SK-N-SH (cell line): ENCODE measurements at regions not wholly inside any gene's neighbourhood (a gene's known extent, or its start where the extent isn't known, plus 50 kb on each side); places are given as distances from the start of the nearest gene placed in this dataset.

Experiments used
- CTCF ChIA-PET: fragments of 300-600, 350-600 bp; formaldehyde crosslinking; extraction: SDS; loops from one replicate; lab custom pipeline; 2021; lab: Yijun Ruan, JAX
- POLR2A ChIA-PET: fragments of 350-600 bp; sonication (Branson Sonifier 250); formaldehyde crosslinking; extraction: SDS; loops from one replicate; lab custom pipeline; 2020; ENCODE audit warnings: antibody characterized with exemption, inconsistent platforms; lab: Yijun Ruan, JAX
- DNase-seq: peaks from one replicate; pipeline ENCODE4 v3.0.0; 2012
- H2AFZ ChIP-seq: fragments of 200-600 bp; sonication (generic); 2 replicates; pipeline ENCODE4 v1.8.1; 2016; ENCODE audit warnings: antibody characterized with exemption, mild to moderate bottlenecking, low read depth
- H3F3A ChIP-seq: fragments of 200-600 bp; sonication (generic); replicated peaks from 2 replicates; pipeline ENCODE3; 2016; ENCODE audit warnings: antibody characterized with exemption, mild to moderate bottlenecking; ENCODE audit not compliant: insufficient read depth
- H3K27ac ChIP-seq, 2 experiments: fragments of 200-500 bp in 1 of 2; fragments of 200-600 bp in 1 of 2; sonication (Bioruptor generic) in 1 of 2; sonication (generic), shearing (Covaris generic) in 1 of 2; 2 replicates each; pipeline versions ENCODE4 v1.5.1 to v1.6.1; 2014 to 2016; ENCODE audit warnings: low read depth in 2 of 2, inconsistent platforms in 1 of 2, low read length in 1 of 2, mild to moderate bottlenecking in 1 of 2, mixed read lengths in 1 of 2
- H3K27me3 ChIP-seq: fragments of 200-600 bp; sonication (generic), shearing (Covaris generic); 2 replicates; pipeline ENCODE4 v1.6.1; 2016; ENCODE audit warnings: mixed run types; ENCODE audit not compliant: insufficient read depth
- H3K36me3 ChIP-seq, 2 experiments: fragments of 200-500 bp in 1 of 2; fragments of 200-600 bp in 1 of 2; sonication (Bioruptor generic) in 1 of 2; sonication (generic) in 1 of 2; replicated peaks in 1 of 2; 2 replicates each; pipeline versions ENCODE3 to v1.5.1; 2014 to 2016; ENCODE audit warnings: low read length in 1 of 2, mild to moderate bottlenecking in 1 of 2; ENCODE audit not compliant: insufficient read depth in 2 of 2, control insufficient read depth in 1 of 2
- H3K4me1 ChIP-seq, 2 experiments: fragments of 200-500 bp in 1 of 2; fragments of 200-600 bp in 1 of 2; sonication (Bioruptor generic) in 1 of 2; sonication (generic), shearing (Covaris generic) in 1 of 2; 2 replicates each; pipeline versions ENCODE4 v1.5.1 to v1.6.1; 2014 to 2016; ENCODE audit warnings: low read depth in 1 of 2, low read length in 1 of 2, mixed run types in 1 of 2; ENCODE audit not compliant: insufficient read depth in 2 of 2, control insufficient read depth in 1 of 2
- H3K4me2 ChIP-seq: fragments of 200-600 bp; sonication (generic), shearing (Covaris generic); 2 replicates; pipeline ENCODE4 v1.6.1; 2017; ENCODE audit warnings: mixed run types
- H3K4me3 ChIP-seq, 2 experiments: fragments of 200-500 bp in 1 of 2; fragments of 200-600 bp in 1 of 2; sonication (Bioruptor generic) in 1 of 2; sonication (generic), shearing (Covaris generic) in 1 of 2; 2 replicates each; pipeline versions ENCODE4 v1.5.1 to v1.8.1; 2014 to 2016; ENCODE audit warnings: low read depth in 2 of 2, inconsistent platforms in 1 of 2, low read length in 1 of 2, mild to moderate bottlenecking in 1 of 2, mixed read lengths in 1 of 2, moderate library complexity in 1 of 2
- H3K79me2 ChIP-seq: fragments of 200-600 bp; sonication (generic); 2 replicates; pipeline ENCODE4 v1.8.1; 2017; ENCODE audit warnings: mild to moderate bottlenecking; ENCODE audit not compliant: insufficient read depth
- H3K9ac ChIP-seq: fragments of 200-600 bp; sonication (generic); 2 replicates; pipeline ENCODE4 v1.6.1; 2017; ENCODE audit warnings: mixed run types
- H3K9me2 ChIP-seq: fragments of 200-600 bp; sonication (generic); 2 replicates; pipeline ENCODE4 v1.6.1; 2017; ENCODE audit warnings: mixed run types
- H3K9me3 ChIP-seq: fragments of 200-600 bp; sonication (generic); 2 replicates; pipeline ENCODE4 v1.6.1; 2017; ENCODE audit warnings: mixed run types, mild to moderate bottlenecking, moderate library complexity
- H4K20me1 ChIP-seq: fragments of 200-600 bp; sonication (generic); 2 replicates; pipeline ENCODE4 v1.6.1; 2017; ENCODE audit warnings: mild to moderate bottlenecking, mixed run types; ENCODE audit not compliant: insufficient read depth
- ELF1 ChIP-seq: IDR thresholded peaks from 2 replicates; pipeline ENCODE4 v1.4.0; 2012
- GATA2 ChIP-seq: sonication (generic); formaldehyde crosslinking; IDR thresholded peaks from 2 replicates; pipeline ENCODE4 v1.5.0; 2020; ENCODE audit warnings: mild to moderate bottlenecking, missing genetic modification reagents
- MEF2A ChIP-seq: IDR thresholded peaks from 2 replicates; pipeline ENCODE4 v1.4.0; 2012; ENCODE audit warnings: low read depth, borderline replicate concordance
- NFIC ChIP-seq: IDR thresholded peaks from 2 replicates; pipeline ENCODE4 v1.4.0; 2012; ENCODE audit warnings: borderline replicate concordance
- RFX5 ChIP-seq: IDR thresholded peaks from 2 replicates; pipeline ENCODE4 v1.6.1; 2012; ENCODE audit warnings: mild to moderate bottlenecking, improper control_type of control experiment, low read length
- TF ChIP-seq, protein P1 (sequence below): IDR thresholded peaks from 2 replicates; pipeline ENCODE4 v1.6.1; 2012; ENCODE audit warnings: mild to moderate bottlenecking, low read depth, low read length, moderate library complexity
- TF ChIP-seq, protein P2 (sequence below): IDR thresholded peaks from 2 replicates; pipeline ENCODE4; 2012
- TF ChIP-seq, protein P3 (sequence below): fragments of 200-600 bp; sonication (generic); IDR thresholded peaks from 2 replicates; pipeline ENCODE4 v1.6.1; 2017; ENCODE audit warnings: antibody characterized with exemption, mild to moderate bottlenecking, moderate library complexity

DNA sequence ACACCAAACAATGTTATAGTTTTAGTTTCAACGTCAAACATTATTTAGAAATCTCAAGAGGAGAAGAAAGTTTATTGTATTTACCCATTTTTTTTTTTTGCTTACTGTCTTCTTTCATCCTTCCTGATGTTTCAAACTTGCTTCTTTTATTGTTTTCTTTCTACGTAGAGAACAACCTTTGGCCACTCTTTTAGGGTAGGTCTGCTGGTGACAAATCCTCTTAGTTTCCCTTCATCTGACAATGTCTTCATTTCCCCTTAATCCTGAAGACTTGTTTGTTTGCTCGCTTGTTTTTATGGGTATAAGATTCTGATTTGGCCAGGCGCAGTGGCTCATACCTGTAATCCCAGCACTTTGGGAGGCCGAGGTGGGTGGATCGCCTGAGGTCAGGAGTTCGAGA lies 89.1 kb downstream of the RHOU start (continued):
- TF ChIP-seq, protein P1, sequence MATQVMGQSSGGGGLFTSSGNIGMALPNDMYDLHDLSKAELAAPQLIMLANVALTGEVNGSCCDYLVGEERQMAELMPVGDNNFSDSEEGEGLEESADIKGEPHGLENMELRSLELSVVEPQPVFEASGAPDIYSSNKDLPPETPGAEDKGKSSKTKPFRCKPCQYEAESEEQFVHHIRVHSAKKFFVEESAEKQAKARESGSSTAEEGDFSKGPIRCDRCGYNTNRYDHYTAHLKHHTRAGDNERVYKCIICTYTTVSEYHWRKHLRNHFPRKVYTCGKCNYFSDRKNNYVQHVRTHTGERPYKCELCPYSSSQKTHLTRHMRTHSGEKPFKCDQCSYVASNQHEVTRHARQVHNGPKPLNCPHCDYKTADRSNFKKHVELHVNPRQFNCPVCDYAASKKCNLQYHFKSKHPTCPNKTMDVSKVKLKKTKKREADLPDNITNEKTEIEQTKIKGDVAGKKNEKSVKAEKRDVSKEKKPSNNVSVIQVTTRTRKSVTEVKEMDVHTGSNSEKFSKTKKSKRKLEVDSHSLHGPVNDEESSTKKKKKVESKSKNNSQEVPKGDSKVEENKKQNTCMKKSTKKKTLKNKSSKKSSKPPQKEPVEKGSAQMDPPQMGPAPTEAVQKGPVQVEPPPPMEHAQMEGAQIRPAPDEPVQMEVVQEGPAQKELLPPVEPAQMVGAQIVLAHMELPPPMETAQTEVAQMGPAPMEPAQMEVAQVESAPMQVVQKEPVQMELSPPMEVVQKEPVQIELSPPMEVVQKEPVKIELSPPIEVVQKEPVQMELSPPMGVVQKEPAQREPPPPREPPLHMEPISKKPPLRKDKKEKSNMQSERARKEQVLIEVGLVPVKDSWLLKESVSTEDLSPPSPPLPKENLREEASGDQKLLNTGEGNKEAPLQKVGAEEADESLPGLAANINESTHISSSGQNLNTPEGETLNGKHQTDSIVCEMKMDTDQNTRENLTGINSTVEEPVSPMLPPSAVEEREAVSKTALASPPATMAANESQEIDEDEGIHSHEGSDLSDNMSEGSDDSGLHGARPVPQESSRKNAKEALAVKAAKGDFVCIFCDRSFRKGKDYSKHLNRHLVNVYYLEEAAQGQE: no peak
- no peak for TF ChIP-seq ELF1
- no peak for TF ChIP-seq RFX5

DNA sequence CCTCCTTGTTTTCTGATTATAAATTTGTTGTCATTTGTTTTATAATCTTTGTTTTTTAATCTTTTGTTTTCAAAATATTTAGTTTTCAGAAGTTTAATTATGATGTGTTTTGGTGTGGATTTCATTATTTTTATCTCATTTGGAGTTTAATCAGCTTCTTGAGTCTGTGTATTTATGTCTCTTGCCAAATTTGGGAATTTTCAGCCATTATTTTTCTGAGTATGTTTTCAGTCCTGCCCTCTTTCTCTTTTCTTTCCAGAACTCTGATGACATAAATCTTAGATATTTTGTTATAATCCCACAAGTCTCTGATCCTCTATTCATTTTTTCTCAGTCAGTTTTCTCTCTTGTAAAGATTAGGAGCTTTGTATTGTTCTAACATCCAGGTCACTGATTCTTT lies 89.8 kb downstream of the RHOU start:
- H3K79me2 ChIP-seq: no peaks in the 10 kb centered on the region
- H3K36me3 ChIP-seq: no peaks in the 10 kb centered on the region
- no peak for DNase-seq
- no peaks in the 10 kb centered on the region; a peak in 1 of 4 replicates for H3K4me1 ChIP-seq
- no peak overlapping the region for H3K4me3 ChIP-seq
- no peaks in the 10 kb centered on the region for H4K20me1 ChIP-seq
- no peak overlapping the region for H3K4me2 ChIP-seq
- no peaks in the 10 kb centered on the region for H3K9me3 ChIP-seq
- no peaks in the 10 kb centered on the region for H3F3A ChIP-seq
- H2AFZ ChIP-seq: no peak overlapping the region
- TF ChIP-seq MEF2A (no peak), GATA2 (CRISPR knock-in tag) (no peak), NFIC (no peak)
- TF ChIP-seq, protein P2, sequence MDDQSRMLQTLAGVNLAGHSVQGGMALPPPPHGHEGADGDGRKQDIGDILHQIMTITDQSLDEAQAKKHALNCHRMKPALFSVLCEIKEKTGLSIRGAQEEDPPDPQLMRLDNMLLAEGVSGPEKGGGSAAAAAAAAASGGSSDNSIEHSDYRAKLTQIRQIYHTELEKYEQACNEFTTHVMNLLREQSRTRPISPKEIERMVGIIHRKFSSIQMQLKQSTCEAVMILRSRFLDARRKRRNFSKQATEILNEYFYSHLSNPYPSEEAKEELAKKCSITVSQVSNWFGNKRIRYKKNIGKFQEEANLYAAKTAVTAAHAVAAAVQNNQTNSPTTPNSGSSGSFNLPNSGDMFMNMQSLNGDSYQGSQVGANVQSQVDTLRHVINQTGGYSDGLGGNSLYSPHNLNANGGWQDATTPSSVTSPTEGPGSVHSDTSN: no peak
- TF ChIP-seq, protein P3, sequence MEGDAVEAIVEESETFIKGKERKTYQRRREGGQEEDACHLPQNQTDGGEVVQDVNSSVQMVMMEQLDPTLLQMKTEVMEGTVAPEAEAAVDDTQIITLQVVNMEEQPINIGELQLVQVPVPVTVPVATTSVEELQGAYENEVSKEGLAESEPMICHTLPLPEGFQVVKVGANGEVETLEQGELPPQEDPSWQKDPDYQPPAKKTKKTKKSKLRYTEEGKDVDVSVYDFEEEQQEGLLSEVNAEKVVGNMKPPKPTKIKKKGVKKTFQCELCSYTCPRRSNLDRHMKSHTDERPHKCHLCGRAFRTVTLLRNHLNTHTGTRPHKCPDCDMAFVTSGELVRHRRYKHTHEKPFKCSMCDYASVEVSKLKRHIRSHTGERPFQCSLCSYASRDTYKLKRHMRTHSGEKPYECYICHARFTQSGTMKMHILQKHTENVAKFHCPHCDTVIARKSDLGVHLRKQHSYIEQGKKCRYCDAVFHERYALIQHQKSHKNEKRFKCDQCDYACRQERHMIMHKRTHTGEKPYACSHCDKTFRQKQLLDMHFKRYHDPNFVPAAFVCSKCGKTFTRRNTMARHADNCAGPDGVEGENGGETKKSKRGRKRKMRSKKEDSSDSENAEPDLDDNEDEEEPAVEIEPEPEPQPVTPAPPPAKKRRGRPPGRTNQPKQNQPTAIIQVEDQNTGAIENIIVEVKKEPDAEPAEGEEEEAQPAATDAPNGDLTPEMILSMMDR: no peak
- TF ChIP-seq, protein P1: no peak
- POLR2A ChIA-PET: no interaction called here
- no peaks in the 10 kb centered on the region for H3K27me3 ChIP-seq
- CTCF ChIA-PET: no interaction called here
- H3K9ac ChIP-seq: no peak overlapping the region
- no peak overlapping the region for H3K27ac ChIP-seq
- H3K9me2 ChIP-seq: no peaks in the 10 kb centered on the region
